Thoracic aorta (tissue), 2 donors: ENCODE measurements at regions not wholly inside any gene's neighbourhood (a gene's known extent, or its start where the extent isn't known, plus 50 kb on each side); places are given as distances from the start of the nearest gene placed in this dataset.

Experiments used
- ATAC-seq: fragments of 150-250 bp; one replicate; pipeline ENCODE4 v1.8.0; 2017; ENCODE audit warnings: low read depth; ENCODE audit not compliant: insufficient number of reproducible peaks, low FRiP score
- DNase-seq: peaks from one replicate; pipeline ENCODE4 v3.0.0-alpha.2; 2020; ENCODE audit warnings: low spot score
- H3K27ac ChIP-seq, 2 donors: fragments of 200-600 bp; sonication (generic); 1 replicate in 1 of 2; 2 replicates in 1 of 2; pipeline ENCODE4 v1.5.1; 2016; ENCODE audit warnings: mild to moderate bottlenecking in 2 of 2, moderate library complexity in 2 of 2
- H3K27me3 ChIP-seq: fragments of 200-600 bp; sonication (generic); replicated peaks from 2 replicates; pipeline ENCODE4 v1.6.0; 2016; ENCODE audit warnings: mild to moderate bottlenecking; ENCODE audit not compliant: insufficient read depth
- H3K36me3 ChIP-seq: fragments of 200-600 bp; sonication (generic); one replicate; pipeline ENCODE4 v1.5.1; 2016
- H3K4me1 ChIP-seq, 2 donors: fragments of 200-600 bp; sonication (generic); 1 replicate in 1 of 2; 2 replicates in 1 of 2; pipeline versions ENCODE4 v1.5.1 to v1.6.0; 2016; ENCODE audit warnings: low read depth in 2 of 2, mild to moderate bottlenecking in 1 of 2; ENCODE audit not compliant: control insufficient read depth in 1 of 2
- H3K4me3 ChIP-seq: fragments of 200-600 bp; sonication (generic); 2 replicates; pipeline ENCODE4 v1.5.1; 2016; ENCODE audit warnings: mild to moderate bottlenecking
- H3K9me3 ChIP-seq: fragments of 200-600 bp; sonication (generic); 2 replicates; pipeline ENCODE4 v1.5.1; 2016
- TF ChIP-seq, protein P1 (sequence below): fragments of 200-600 bp; sonication (generic); IDR thresholded peaks from one replicate; pipeline ENCODE4 v1.5.1; 2019; ENCODE audit warnings: antibody characterized with exemption

- TF ChIP-seq, protein P1, sequence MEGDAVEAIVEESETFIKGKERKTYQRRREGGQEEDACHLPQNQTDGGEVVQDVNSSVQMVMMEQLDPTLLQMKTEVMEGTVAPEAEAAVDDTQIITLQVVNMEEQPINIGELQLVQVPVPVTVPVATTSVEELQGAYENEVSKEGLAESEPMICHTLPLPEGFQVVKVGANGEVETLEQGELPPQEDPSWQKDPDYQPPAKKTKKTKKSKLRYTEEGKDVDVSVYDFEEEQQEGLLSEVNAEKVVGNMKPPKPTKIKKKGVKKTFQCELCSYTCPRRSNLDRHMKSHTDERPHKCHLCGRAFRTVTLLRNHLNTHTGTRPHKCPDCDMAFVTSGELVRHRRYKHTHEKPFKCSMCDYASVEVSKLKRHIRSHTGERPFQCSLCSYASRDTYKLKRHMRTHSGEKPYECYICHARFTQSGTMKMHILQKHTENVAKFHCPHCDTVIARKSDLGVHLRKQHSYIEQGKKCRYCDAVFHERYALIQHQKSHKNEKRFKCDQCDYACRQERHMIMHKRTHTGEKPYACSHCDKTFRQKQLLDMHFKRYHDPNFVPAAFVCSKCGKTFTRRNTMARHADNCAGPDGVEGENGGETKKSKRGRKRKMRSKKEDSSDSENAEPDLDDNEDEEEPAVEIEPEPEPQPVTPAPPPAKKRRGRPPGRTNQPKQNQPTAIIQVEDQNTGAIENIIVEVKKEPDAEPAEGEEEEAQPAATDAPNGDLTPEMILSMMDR, result no peak
- Histone ChIP-seq H3K27me3 (no peaks in the 10 kb centered on the region), H3K9me3 (no peaks in the 10 kb centered on the region), H3K4me3 (no peak overlapping the region), H3K4me1 (peaks cover 0 to 15% of the 10 kb centered on the region in 2 donors), H3K36me3 (no peaks in the 10 kb centered on the region), H3K27ac (no peak overlapping the region)
- ATAC-seq (no peak), DNase-seq (no peak)
Observed at GRCh38 chr2:188131281-188131680, 160.4 kb upstream of the GULP1 start.

- Histone ChIP-seq H3K4me3 (no peak overlapping the region), H3K36me3 (no peaks in the 10 kb centered on the region), H3K9me3 (no peaks in the 10 kb centered on the region), H3K27me3 (no peaks in the 10 kb centered on the region), H3K4me1 (peaks cover 0 to 15% of the 10 kb centered on the region in 2 donors), H3K27ac (no peak overlapping the region)
- TF ChIP-seq, protein P1, result no peak
- no peak for DNase-seq
- ATAC-seq, result no peak
Observed at GRCh38 chr2:188132385-188132784, 159.3 kb upstream of the GULP1 start.

DNA sequence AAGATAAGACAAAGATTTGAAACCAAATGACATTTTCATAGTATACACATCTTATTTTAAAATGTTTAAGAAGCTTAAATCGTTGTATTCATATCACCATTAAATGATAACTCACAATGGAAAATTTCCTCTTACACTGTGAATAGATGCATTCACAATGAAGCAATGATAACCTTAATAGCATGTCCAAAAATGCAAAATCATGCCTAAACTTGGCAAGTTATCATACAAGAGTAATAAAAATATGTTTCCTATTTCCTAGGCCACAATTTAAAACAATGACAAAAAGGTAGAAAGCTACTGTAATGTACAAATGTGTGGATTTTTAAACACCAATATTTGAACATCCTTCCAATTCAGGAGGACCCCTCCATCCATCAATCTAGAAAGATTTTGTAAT lies 157.4 kb upstream of the GULP1 start:
- Histone ChIP-seq H3K36me3 (no peaks in the 10 kb centered on the region), H3K4me1 (peaks cover 0 to 15% of the 10 kb centered on the region in 2 donors), H3K9me3 (no peaks in the 10 kb centered on the region), H3K4me3 (no peak overlapping the region), H3K27me3 (no peaks in the 10 kb centered on the region), H3K27ac (no peak overlapping the region)
- DNase-seq (no peak), ATAC-seq (no peak)
- TF ChIP-seq, protein P1, result no peak

DNA sequence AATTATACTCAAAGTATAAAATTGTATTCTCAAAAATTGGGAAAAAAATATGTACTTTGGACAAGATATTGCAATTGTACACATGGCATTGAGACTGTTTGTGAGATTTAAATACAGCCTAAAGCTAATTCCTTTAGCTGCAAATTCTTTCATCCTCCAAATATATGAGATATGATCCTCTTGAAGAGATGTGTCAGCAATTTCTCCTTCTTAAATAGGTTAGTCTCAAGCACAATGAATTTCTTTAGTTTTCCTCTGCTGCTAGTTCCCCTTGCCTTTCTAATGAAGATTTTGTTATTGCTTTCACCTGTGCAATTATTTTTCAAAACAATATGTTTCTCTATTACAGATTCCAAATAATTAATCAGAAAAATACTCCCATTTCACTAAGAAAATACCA lies 153.4 kb upstream of the GULP1 start:
- Histone ChIP-seq H3K4me3 (no peak overlapping the region), H3K4me1 (peaks cover 3 to 26% of the 10 kb centered on the region in 2 donors), H3K36me3 (no peaks in the 10 kb centered on the region), H3K9me3 (no peaks in the 10 kb centered on the region), H3K27me3 (no peaks in the 10 kb centered on the region), H3K27ac (no peak overlapping the region)
- DNase-seq (no peak), ATAC-seq (no peak)
- TF ChIP-seq, protein P1, result no peak

GRCh38 chr2:188142088-188142487 lies 149.6 kb upstream of the GULP1 start:
- DNase-seq, result no peak

More at GRCh38 chr2:188142088-188142487, 149.6 kb upstream of the GULP1 start:
- Histone ChIP-seq H3K27ac (no peak overlapping the region), H3K4me1 (peaks cover 3 to 24% of the 10 kb centered on the region in 2 donors), H3K4me3 (no peak overlapping the region), H3K36me3 (no peaks in the 10 kb centered on the region), H3K27me3 (no peaks in the 10 kb centered on the region), H3K9me3 (no peaks in the 10 kb centered on the region)
- ATAC-seq, result no peak
- TF ChIP-seq, protein P1, result no peak
